ENCODE measurements at regions not wholly inside any gene's neighbourhood (a gene's known extent, or its start where the extent isn't known, plus 50 kb on each side); places are given as distances from the start of the nearest gene placed in this dataset.

- TF ChIP-seq POLR2AphosphoS5 (IDR thresholded peaks at IDR 0.05; ENCODE audit: insufficient read depth in 1 of 2, low read depth in 1 of 2), result no peak
- no peak for TF ChIP-seq POLR2A (IDR thresholded peaks at IDR 0.05)
These were observed 62.0 kb upstream of the NECTIN1 start for GRCh38 chr11:119791047-119791446.
